GM10266 (cell line): ENCODE measurements at regions not wholly inside any gene's neighbourhood (a gene's known extent, or its start where the extent isn't known, plus 50 kb on each side); places are given as distances from the start of the nearest gene placed in this dataset.
"Not testable (repeated sequence)": the region's sequence is repeated elsewhere in the genome, so short reads cannot be mapped to it uniquely, and the experiment has no call there.

ENCODE experiments used
- DNase-seq: peaks from one replicate; pipeline ENCODE4 v3.0.0; 2012; ENCODE audit errors: extremely low spot score
- CTCF ChIP-seq: IDR thresholded peaks from 2 replicates; pipeline ENCODE4 v1.5.1; 2012; ENCODE audit warnings: mild to moderate bottlenecking, low read depth; ENCODE audit not compliant: control insufficient read depth, insufficient read depth; ENCODE audit errors: missing control alignments

GRCh38 chr4:154123897-154124296 lies 335.0 kb upstream of the SFRP2 start:
- TF ChIP-seq CTCF = no peak
- no peak for DNase-seq

GRCh38 chr4:154120690-154121345 lies 331.9 kb upstream of the SFRP2 start:
- DNase-seq = no peak
- TF ChIP-seq CTCF = no peak

GRCh38 chr4:154120006-154120676 lies 331.3 kb upstream of the SFRP2 start:
- DNase-seq = no peak
- TF ChIP-seq CTCF = no peak

- no peak for TF ChIP-seq CTCF
- no peak for DNase-seq
These were observed 330.4 kb upstream of the SFRP2 start for GRCh38 chr4:154119317-154119716.

GRCh38 chr4:154117726-154118125 lies 328.8 kb upstream of the SFRP2 start:
- DNase-seq = not testable (repeated sequence)

- DNase-seq = no peak
- TF ChIP-seq CTCF = no peak
These were observed 318.5 kb upstream of the SFRP2 start for GRCh38 chr4:154107337-154107736.

- no peak for TF ChIP-seq CTCF
- DNase-seq = no peak
These were observed 299.9 kb upstream of the SFRP2 start for GRCh38 chr4:154088741-154089140.

- no peak for TF ChIP-seq CTCF
- DNase-seq = no peak
These were observed 297.4 kb upstream of the SFRP2 start for GRCh38 chr4:154086247-154086646.
